Heart right ventricle (tissue), 16 donors: ENCODE measurements at regions not wholly inside any gene's neighbourhood (a gene's known extent, or its start where the extent isn't known, plus 50 kb on each side); places are given as distances from the start of the nearest gene placed in this dataset.

ENCODE experiments used
- ATAC-seq, 8 donors: fragments of 200-7000 bp; cut with Tn5 transposase; one replicate each; pipeline ENCODE4 v1.9.1; 2020; ENCODE audit warnings: mild to moderate bottlenecking in 8 of 8, moderate library complexity in 8 of 8, moderate number of reproducible peaks in 1 of 8
- DNase-seq, 2 donors: peaks; one replicate each; pipeline ENCODE4 v3.0.0-alpha.2; 2020
- H3K27ac ChIP-seq, 10 donors: fragments of 200-600 bp; sonication (generic) in 2 of 10; one replicate each; pipeline versions ENCODE4 v1.5.0 to v1.8.0; 2020 to 2022; ENCODE audit warnings: mild to moderate bottlenecking in 3 of 10
- H3K27me3 ChIP-seq, 7 donors: fragments of 200-600 bp; one replicate each; pipeline ENCODE4 v1.8.0; 2021 to 2022; ENCODE audit warnings: mild to moderate bottlenecking in 2 of 7
- H3K36me3 ChIP-seq, 9 donors: fragments of 200-600 bp; sonication (generic) in 1 of 9; one replicate each; pipeline versions ENCODE4 v1.5.0 to v1.8.0; 2020 to 2022; ENCODE audit warnings: mild to moderate bottlenecking in 2 of 9
- H3K4me1 ChIP-seq, 9 donors: fragments of 200-600 bp; sonication (generic) in 1 of 9; one replicate each; pipeline versions ENCODE4 v1.5.0 to v1.8.0; 2020 to 2022; ENCODE audit warnings: mild to moderate bottlenecking in 4 of 9
- H3K4me3 ChIP-seq, 10 donors: fragments of 200-600 bp; sonication (generic) in 2 of 10; one replicate each; pipeline versions ENCODE4 v1.5.0 to v1.8.0; 2020 to 2022; ENCODE audit warnings: mild to moderate bottlenecking in 7 of 10, moderate library complexity in 2 of 10
- H3K9me3 ChIP-seq, 11 donors: fragments of 200-600 bp in 10 of 11; sonication (generic) in 2 of 11; one replicate each; pipeline versions ENCODE4 v1.5.0 to v1.8.0; 2013 to 2022; ENCODE audit warnings: mild to moderate bottlenecking in 2 of 11, control low read depth in 1 of 11, moderate library complexity in 1 of 11
- CTCF ChIP-seq, 9 donors: fragments of 200-600 bp; sonication (generic) in 2 of 9; IDR thresholded peaks; one replicate each; pipeline versions ENCODE4 v1.5.0 to v1.8.0; 2021 to 2022; ENCODE audit warnings: antibody characterized with exemption in 9 of 9, mild to moderate bottlenecking in 5 of 9, moderate library complexity in 1 of 9
- WGBS, 2 donors: extraction: QIAGEN DNeasy Blood & Tissue Kit; methylation state at CpG; one replicate each; pipeline ENCODE4 v1.1.7; 2013; ENCODE audit warnings: inconsistent platforms in 1 of 2; 5-methylcytosine and 5-hydroxymethylcytosine counted together
- intact Hi-C, 10 donors: fragments of 100-400 bp; cut with DNase I; formaldehyde crosslinking; loops; one replicate each; pipeline versions ENCODE4 v1.11.1 to v1.14.2; 2022
- donor health status: Arrhythmogenic right ventricular cardiomyopathy.
- donor health status: ischemic (EF 13 %, LVEDD 7.1; RV severe dilation, severe dysfunction).
- donor health status: healthy with polysubstance abuse.
- donor health status: DM: no; HTN: yes; CAD: no.
- donor health status: DM: no; HTN: no; CAD: no.
- donor health status: ischemic (EF 25% LVEDD 6.9; RV normal size, moderate dysfunction).
- donor health status: ischemic (EF 25% LVEDD 5.7; RV mildly dilated, moderate dysfunction).
- donor health status: healthy.
- donor health status: DM: yes; HTN: yes; CAD: no.
- donor health status: Ischemic cardiomyopathy.
- donor health status: ischemic (EF 35%, LVEDD 5.7; RV mildly dilated, moderate dysfunction).
- donor health status: nonischemic (EF 11% LVEDD 7.7; RV severe dilation, severe dysfunction).
- donor health status: DM: yes; HTN: yes; CAD: no.
- donor health status: PGD.
- donor health status: ischemic (EF 29% LVEDD 5.4; RV normal size, mild dysfunction).
- donor health status: nonischemic (EF 23%, LVEDD 6.1; RV moderate dilation, normal function).

DNA sequence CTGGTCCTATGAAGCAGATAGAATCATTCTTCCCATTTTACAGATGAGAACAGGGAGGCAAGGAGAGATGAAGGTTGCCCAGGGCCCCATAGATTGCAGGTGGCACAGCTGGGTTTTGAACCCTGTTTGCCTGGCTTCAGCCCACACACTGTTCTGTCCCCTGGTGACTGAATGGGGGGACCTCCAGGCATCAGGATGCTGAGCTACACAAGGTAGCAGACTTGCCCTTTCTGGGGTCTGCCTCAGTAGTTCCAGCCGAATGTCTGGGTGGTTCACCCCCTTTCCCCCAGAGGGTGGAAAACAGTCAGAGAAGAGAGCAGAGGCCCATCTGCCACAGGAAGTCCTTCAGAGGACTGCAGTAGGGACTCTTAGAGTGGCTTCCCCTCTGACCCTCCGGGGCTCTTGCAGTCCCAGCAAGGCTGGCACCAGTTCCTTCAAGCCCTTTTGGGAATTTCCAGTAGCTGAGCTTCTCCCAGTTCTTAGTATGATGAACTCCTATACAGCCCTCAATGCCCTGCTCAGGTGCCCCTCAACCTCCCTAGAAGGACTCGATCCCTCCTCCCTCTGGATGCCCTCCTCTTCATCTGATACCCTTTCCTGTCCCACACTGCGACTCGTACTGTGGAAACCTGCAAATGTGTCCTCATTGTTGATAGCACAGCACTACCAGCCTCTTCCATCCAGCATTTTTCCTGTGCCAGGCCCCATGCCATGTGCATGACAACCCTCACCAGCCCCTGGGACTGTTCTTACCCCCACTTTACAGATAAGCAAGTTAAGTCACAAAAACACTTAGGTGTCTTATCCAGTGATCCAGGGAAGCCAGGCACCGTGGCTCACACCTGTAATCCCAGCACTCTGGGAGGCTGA is 82.8 kb downstream of the IGLL1 start:
- H3K4me1 ChIP-seq: no peaks in the 10 kb centered on the region
- DNase-seq (no peak), ATAC-seq (no peak)
- no peak for TF ChIP-seq CTCF (IDR thresholded peaks at IDR 0.05)
- WGBS, 2 donors: 82 to 90% methylated on average over 6 of the region's 6 CpGs
- H3K4me3 ChIP-seq: no peak overlapping the region
- H3K27me3 ChIP-seq: peaks cover 0 to 30% (median 3%) of the 10 kb centered on the region in 7 donors
- intact Hi-C loops: no loop called here
- H3K9me3 ChIP-seq: no peaks in the 10 kb centered on the region
- H3K27ac ChIP-seq: no peak overlapping the region
- no peaks in the 10 kb centered on the region for H3K36me3 ChIP-seq

GRCh38 chr22:23496445-23496833 is 83.7 kb downstream of the IGLL1 start:
- intact Hi-C loops: no loop called here
- no peak for TF ChIP-seq CTCF (IDR thresholded peaks at IDR 0.05)
- Histone ChIP-seq H3K4me3 (no peak overlapping the region), H3K27me3 (peaks cover 0 to 29% (median 3%) of the 10 kb centered on the region in 7 donors), H3K9me3 (no peaks in the 10 kb centered on the region), H3K27ac (no peak overlapping the region), H3K4me1 (no peaks in the 10 kb centered on the region), H3K36me3 (no peaks in the 10 kb centered on the region)
- 82 to 87% methylated on average over 3 of the region's 3 CpGs for WGBS, 2 donors
- ATAC-seq (no peak), DNase-seq (no peak)

GRCh38 chr22:23495614-23496444 is 84.3 kb downstream of the IGLL1 start:
- Histone ChIP-seq H3K27ac (no peak overlapping the region), H3K4me1 (no peaks in the 10 kb centered on the region), H3K36me3 (no peaks in the 10 kb centered on the region), H3K27me3 (peaks cover 0 to 23% (median 3%) of the 10 kb centered on the region in 7 donors), H3K9me3 (no peaks in the 10 kb centered on the region), H3K4me3 (no peak overlapping the region)
- intact Hi-C loops: no loop called here
- ATAC-seq (no peak), DNase-seq (no peak)
- 61 to 73% methylated on average over 10 of the region's 10 CpGs for WGBS, 2 donors
- no peak for TF ChIP-seq CTCF (IDR thresholded peaks at IDR 0.05)

- intact Hi-C loops: no loop called here
- Histone ChIP-seq H3K4me1 (no peaks in the 10 kb centered on the region), H3K9me3 (no peaks in the 10 kb centered on the region), H3K27ac (no peak overlapping the region), H3K4me3 (no peak overlapping the region), H3K36me3 (no peaks in the 10 kb centered on the region), H3K27me3 (peaks cover 0 to 19% (median 3%) of the 10 kb centered on the region in 7 donors)
- TF ChIP-seq CTCF (IDR thresholded peaks at IDR 0.05): no peak
- 95 to 100% methylated on average over 1 of the region's 1 CpG for WGBS, 2 donors
- DNase-seq (no peak), ATAC-seq (no peak)
Measured at GRCh38 chr22:23494930-23495266, 85.2 kb downstream of the IGLL1 start.
